ENCODE measurements at regions not wholly inside any gene's neighbourhood (a gene's known extent, or its start where the extent isn't known, plus 50 kb on each side); places are given as distances from the start of the nearest gene placed in this dataset.

GRCh38 chr10:4576206-4576605 is 249.8 kb upstream of the AKR1E2 start:
- Mint-ChIP-seq H3K4me1 (ENCODE audit: low read depth) (no peaks in the 10 kb centered on the region), H3K36me3 (ENCODE audit: low read depth) (no peaks in the 10 kb centered on the region), H3K27me3 (ENCODE audit: insufficient read depth) (no peaks in the 10 kb centered on the region), H3K4me3 (no peak overlapping the region), H3K9me3 (no peaks in the 10 kb centered on the region), H3K27ac (no peak overlapping the region)
- no peak for DNase-seq
- TF ChIP-seq CTCF (IDR thresholded peaks at IDR 0.05): no peak

DNA sequence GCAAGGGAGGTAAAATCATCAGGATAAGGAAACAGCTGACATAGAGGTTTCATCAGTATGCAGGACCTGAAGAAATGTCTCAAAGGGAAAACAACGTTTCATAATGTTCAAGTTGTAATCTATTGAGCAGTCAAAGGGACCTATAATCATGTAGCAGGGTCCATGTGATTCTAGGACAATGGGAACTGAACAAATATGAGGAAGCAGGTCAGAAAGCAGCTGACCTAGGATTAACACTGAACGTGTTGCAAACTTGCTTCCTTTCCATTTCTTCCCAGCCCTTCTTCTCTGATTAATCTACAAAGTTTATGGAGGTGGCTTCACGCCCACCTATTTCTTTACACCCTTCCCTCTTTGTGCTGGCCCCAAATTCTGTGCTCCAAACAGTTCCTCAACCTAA is 256.9 kb upstream of the AKR1E2 start:
- Mint-ChIP-seq H3K4me3 (no peak overlapping the region), H3K27ac (no peak overlapping the region), H3K9me3 (no peaks in the 10 kb centered on the region), H3K4me1 (ENCODE audit: low read depth) (no peaks in the 10 kb centered on the region), H3K36me3 (ENCODE audit: low read depth) (no peaks in the 10 kb centered on the region), H3K27me3 (ENCODE audit: insufficient read depth) (no peaks in the 10 kb centered on the region)
- no peak for TF ChIP-seq CTCF (IDR thresholded peaks at IDR 0.05)
- DNase-seq: no peak

DNA sequence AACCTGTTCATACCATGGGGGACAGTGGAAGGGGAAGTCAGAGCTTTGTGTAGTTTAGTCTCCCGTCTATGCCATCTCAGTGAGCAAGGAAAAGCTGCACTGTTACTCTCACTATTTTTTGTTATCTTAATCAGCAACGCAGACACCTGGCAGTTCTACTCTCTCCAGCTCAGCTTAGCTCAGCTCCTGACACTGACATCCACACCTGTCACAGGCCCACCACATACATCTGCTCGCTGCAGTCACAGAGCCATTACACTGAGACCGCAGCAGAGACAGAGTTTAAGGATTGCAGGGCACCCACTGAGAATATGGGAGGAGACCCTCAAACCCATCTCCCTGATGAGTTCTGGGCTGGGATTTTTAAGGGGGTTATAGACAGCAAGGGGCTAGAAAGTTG is 257.3 kb upstream of the AKR1E2 start:
- Mint-ChIP-seq H3K36me3 (ENCODE audit: low read depth) (no peaks in the 10 kb centered on the region), H3K4me1 (ENCODE audit: low read depth) (no peaks in the 10 kb centered on the region), H3K9me3 (no peaks in the 10 kb centered on the region), H3K27me3 (ENCODE audit: insufficient read depth) (no peaks in the 10 kb centered on the region), H3K4me3 (no peak overlapping the region), H3K27ac (no peak overlapping the region)
- no peak for DNase-seq
- TF ChIP-seq CTCF (IDR thresholded peaks at IDR 0.05): no peak

DNA sequence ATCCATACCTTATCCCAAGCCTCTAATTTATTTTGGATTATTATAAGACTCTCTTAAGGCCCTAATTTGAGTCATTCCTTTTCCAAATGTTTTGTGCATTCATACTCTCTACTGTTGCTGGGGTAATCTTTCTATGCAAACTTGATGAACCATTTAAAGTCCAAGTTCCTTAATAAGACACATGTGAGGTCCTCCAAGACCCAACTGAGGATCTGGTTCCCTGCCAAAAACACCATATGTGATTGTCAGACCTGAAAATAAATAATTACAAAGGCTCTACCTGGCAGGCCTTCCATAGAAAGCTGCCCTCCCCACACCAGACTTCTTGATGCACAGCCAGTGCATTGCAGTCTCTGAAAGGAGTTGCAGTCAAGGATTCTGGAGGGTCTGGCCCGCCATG is 257.9 kb upstream of the AKR1E2 start:
- Mint-ChIP-seq H3K9me3 (no peaks in the 10 kb centered on the region), H3K27ac (no peak overlapping the region), H3K36me3 (ENCODE audit: low read depth) (no peaks in the 10 kb centered on the region), H3K4me1 (ENCODE audit: low read depth) (no peaks in the 10 kb centered on the region), H3K4me3 (no peak overlapping the region), H3K27me3 (ENCODE audit: insufficient read depth) (no peaks in the 10 kb centered on the region)
- DNase-seq: no peak
- TF ChIP-seq CTCF (IDR thresholded peaks at IDR 0.05): no peak

- Mint-ChIP-seq H3K9me3 (no peaks in the 10 kb centered on the region), H3K27ac (no peak overlapping the region), H3K36me3 (ENCODE audit: low read depth) (no peaks in the 10 kb centered on the region), H3K4me3 (no peak overlapping the region), H3K4me1 (ENCODE audit: low read depth) (no peaks in the 10 kb centered on the region), H3K27me3 (ENCODE audit: insufficient read depth) (no peaks in the 10 kb centered on the region)
- no peak for DNase-seq
- no peak for TF ChIP-seq CTCF (IDR thresholded peaks at IDR 0.05)
These were observed 258.4 kb upstream of the AKR1E2 start for GRCh38 chr10:4567637-4568036.

DNA sequence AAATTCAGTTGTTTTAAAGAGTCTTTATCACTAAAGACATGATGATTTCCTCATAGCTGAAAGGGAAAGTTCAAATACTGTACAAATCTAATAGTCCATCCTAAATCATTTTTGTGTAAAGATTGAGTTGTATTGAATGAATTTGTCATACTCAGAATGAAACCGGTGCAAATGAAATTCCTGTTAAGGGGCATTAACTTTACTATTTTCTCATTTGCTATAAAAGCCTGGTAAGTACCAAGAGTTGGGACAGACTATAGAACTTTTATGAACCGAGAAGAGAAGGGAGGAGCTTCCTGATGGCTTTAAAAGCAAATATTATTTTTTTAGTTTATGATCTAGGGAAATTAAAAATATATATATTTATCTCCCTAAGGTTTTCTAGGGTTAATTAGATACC is 260.0 kb upstream of the AKR1E2 start:
- no peak overlapping the region for H3K4me3 Mint-ChIP-seq
- H3K36me3 Mint-ChIP-seq (ENCODE audit: low read depth): peaks cover 1% of the 10 kb centered on the region
- no peaks in the 10 kb centered on the region for H3K27me3 Mint-ChIP-seq (ENCODE audit: insufficient read depth)
- no peak for TF ChIP-seq CTCF (IDR thresholded peaks at IDR 0.05)
- H3K4me1 Mint-ChIP-seq (ENCODE audit: low read depth): no peaks in the 10 kb centered on the region
- no peaks in the 10 kb centered on the region for H3K9me3 Mint-ChIP-seq
- no peak for DNase-seq
- H3K27ac Mint-ChIP-seq: no peak overlapping the region

Measured in HFFc6 (cell line).